ENCODE measurements at regions not wholly inside any gene's neighbourhood (a gene's known extent, or its start where the extent isn't known, plus 50 kb on each side); places are given as distances from the start of the nearest gene placed in this dataset.

- TF ChIP-seq CTCF (IDR thresholded peaks at IDR 0.05; ENCODE audit: borderline replicate concordance, insufficient read depth, low read depth, low read length): no peak
- H3K4me3 ChIP-seq (ENCODE audit: low read depth, low read length): no peak overlapping the region
Measured at GRCh38 chr7:117986645-117987269, 113.5 kb upstream of the CTTNBP2 start.

- H3K4me3 ChIP-seq (ENCODE audit: low read depth, low read length): no peak overlapping the region
- TF ChIP-seq CTCF (IDR thresholded peaks at IDR 0.05; ENCODE audit: borderline replicate concordance, insufficient read depth, low read depth, low read length): no peak
Measured at GRCh38 chr7:117990834-117991233, 117.6 kb upstream of the CTTNBP2 start.

DNA sequence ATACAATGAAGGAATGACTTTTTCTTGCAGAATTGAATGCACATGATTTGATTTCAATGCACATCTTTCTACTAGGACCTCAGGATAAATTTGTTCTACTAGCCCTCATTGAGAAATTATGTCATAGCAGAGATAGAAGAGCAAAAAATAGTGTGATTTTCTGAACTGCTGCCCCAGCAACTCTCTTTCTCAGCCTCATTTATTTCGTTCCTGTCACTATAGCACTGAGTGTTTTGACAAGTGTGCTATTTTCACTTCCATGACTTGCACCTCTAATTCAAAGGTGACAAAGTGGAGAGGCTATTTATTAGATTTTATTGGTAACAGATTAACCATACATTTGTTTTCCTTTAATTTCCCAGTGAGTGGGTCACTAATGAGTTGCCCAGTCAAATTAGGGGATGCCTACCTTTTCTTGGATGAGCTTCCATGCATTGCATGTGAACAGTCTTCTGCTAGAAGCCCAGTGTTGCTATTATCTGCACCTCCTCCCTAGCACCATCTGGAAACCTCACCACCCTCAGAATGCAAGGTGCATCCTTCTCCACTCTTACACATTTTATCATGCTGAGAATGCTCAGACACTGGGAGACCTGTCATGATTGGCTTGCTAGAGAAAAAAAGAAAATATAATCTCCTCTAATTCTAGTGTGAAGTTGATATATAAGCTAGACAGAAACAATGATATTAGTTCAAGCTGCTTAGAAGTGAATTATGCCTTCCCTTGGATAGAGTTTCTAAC is 119.6 kb upstream of the CTTNBP2 start:
- no peak for TF ChIP-seq CTCF (IDR thresholded peaks at IDR 0.05; ENCODE audit: borderline replicate concordance, insufficient read depth, low read depth, low read length)
- H3K4me3 ChIP-seq (ENCODE audit: low read depth, low read length): no peak overlapping the region

GRCh38 chr7:117993377-117994003 is 120.2 kb upstream of the CTTNBP2 start:
- peak; percentile 60; the same call in 1 of the 2 replicates for TF ChIP-seq CTCF (IDR thresholded peaks at IDR 0.05; ENCODE audit: borderline replicate concordance, insufficient read depth, low read depth, low read length)

GRCh38 chr7:117995850-117996650 is 122.8 kb upstream of the CTTNBP2 start:
- TF ChIP-seq CTCF (IDR thresholded peaks at IDR 0.05; ENCODE audit: borderline replicate concordance, insufficient read depth, low read depth, low read length): no peak
- H3K4me3 ChIP-seq (ENCODE audit: low read depth, low read length): no peak overlapping the region

More at GRCh38 chr7:117993377-117994003, 120.2 kb upstream of the CTTNBP2 start:
- no peak overlapping the region for H3K4me3 ChIP-seq (ENCODE audit: low read depth, low read length)

GRCh38 chr7:117997862-117998825 is 124.9 kb upstream of the CTTNBP2 start:
- no peak for TF ChIP-seq CTCF (IDR thresholded peaks at IDR 0.05; ENCODE audit: borderline replicate concordance, insufficient read depth, low read depth, low read length)
- H3K4me3 ChIP-seq (ENCODE audit: low read depth, low read length): no peak overlapping the region

Data from GM12875 (cell line).